HG03139 (cell line): ENCODE measurements at regions not wholly inside any gene's neighbourhood (a gene's known extent, or its start where the extent isn't known, plus 50 kb on each side); places are given as distances from the start of the nearest gene placed in this dataset.
A peak's percentile ranks its signal among the peaks of the same experiment; 100 is the strongest.

Source experiments
- ATAC-seq: cut with Tn5 transposase; IDR thresholded peaks from one replicate; pipeline ENCODE4 v1.9.1; 2021; ENCODE audit not compliant: unreplicated experiment

DNA sequence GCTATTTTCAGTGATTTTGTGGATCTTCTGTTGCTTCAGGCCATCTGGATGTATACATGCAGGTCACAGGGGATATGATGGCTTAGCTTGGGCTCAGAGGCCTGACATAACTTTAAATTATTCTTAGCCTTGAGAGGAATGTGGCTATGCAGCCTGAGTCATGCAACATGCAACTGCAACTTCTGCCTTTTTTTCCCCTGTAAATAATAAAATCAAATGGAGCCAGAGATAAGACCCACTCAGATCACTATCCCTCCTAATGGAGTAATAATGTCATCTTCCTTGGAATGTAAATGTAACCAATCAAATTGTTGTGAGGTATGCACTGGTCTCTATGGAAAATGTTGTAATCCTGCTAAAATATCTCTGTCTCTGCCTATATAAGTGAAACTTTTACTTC, 54.9 kb downstream of the MAGEB17 start:
- ATAC-seq = no peak

DNA sequence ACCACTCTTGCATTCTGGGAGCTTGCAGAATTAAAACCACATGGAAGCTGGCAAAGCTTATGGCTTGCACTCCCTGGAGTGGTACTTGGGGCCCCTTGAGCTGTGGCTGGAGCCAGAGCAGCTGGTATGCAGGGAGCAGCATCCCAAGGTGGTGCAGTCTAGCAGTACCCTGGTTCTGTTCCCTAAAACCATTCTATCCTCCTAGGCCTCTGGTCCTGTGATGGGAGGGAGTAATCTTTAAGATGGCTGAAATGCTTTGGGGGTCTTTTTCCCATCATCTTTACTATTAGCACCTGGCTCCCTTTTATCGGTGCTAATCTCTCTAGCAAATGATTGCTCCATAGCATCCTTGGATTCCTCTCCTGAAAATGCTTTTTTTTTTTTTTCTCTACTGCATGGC, 56.1 kb downstream of the MAGEB17 start:
- no peak for ATAC-seq

DNA sequence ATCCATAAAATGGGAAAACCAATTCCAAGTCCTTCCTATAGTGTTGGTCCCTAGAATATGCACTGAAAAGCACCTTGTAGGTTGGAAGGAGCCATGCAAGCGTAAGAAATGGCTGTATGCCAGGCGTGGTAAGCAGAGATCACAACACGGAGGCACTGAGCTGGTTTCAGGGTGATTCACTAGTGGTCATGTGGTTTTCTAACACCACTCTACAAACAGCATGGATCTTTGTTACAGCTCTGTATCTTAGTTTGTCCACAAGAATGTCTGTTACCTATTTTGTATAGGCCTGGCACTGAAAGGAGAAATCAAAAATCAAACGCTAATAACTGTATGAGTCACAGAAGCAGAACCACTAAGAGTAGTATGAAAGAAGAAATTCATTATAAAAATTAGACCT, 71.9 kb downstream of the MAGEB17 start:
- ATAC-seq = peak; percentile 56

DNA sequence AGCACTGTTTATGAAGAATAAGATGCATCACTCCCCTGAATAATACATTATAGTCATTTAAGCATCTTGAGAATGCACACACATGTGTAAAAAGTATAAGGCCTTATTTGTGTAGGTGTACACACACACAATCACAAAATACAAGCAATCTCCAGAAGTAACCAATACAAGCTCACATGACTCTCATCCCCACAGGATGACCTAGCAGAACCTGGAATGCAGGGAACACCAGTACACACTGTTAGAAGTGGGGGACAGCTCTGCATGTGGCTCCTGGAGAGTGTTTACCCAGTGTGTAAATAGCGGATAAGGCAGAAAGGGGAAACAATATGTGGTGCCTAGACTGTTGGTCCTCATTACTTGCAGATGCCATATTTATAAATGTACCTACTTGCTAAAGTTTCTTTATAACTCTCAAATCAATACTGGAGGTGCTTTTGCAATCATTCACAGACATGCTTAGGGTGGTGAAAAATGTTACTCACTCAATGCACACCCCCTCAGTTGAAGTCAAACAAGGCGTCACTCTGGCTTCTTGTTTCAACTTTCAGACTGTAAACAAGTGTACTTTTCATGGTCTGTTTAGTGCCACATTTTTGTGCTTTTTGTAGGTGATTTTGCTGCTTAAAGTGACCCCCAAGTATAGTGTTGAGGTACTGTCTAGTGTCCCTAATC, 73.1 kb downstream of the MAGEB17 start:
- ATAC-seq = no peak

DNA sequence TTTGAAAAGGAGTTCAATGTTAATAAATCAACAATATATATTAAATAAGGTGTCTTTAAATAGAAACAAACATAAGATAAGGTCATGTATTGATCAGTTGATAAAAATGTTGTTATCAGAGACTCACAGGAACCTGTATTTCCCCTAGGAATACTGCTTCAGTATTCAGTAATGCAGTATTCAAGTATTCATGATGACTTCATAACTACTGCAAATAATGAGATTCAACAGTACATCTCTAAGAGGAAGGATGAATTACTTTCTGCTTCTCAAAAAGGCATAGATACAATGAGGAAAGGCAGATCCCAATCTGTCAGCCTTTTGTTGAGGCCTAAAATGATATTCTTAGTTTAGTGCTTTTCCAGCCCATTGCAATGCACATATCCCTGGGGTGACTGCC, 73.7 kb downstream of the MAGEB17 start:
- ATAC-seq = no peak

DNA sequence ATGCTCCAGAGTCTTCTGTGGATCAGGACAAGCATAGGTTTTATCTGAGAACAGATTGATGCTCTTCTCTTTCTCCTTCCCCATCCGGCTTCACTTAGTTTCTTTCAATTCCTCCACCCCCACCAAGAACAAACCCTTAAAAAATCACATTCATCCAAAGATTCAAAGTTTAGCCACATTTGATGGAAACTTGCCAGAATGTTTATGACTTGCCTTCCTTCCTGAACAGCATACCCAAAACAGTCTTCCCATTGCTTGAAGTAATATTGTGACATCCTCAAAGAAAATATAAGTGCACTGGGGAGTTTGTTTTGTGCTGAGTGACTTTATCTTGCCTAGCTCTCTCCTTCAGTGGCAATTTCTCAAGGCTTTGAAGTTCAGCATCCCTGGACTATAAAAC, 83.0 kb downstream of the MAGEB17 start:
- no peak for ATAC-seq

DNA sequence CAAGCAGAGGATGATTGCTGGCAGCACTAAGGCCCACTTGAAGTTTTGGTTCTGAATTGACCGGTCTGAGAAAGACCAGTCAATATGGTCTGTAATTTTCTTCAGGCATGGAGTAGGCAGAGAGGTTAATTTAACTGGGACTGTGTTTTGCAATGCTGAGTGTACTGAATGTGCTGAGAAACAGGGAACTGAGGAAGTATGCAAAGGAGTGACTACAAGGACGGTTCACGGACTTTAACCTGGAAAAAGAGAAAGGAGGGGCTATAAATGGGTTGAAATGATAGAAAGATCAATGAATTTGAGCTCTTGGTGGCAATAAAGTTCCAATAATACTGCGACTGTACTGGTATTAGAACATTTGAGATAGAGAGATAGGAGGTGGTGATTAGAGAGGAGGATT, 84.5 kb downstream of the MAGEB17 start:
- ATAC-seq = no peak

DNA sequence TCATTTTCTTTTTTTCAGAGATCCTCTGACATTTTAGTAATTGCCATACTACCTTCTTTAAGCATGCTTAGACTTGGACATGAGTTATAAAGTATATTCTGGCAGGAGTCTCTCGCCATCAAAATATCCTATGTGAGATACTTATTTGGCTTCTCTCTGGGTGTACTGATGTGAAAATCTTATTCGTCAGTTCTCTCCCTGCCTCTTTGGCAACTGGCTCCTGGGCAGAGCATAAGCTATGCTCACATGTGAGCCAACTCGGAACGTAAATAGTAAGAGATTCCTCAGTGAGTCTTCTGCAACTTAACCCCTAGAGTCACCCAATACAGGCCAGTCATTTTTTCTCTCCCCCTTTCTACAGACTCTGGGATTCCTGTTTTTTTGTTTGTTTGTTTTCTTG, 91.6 kb downstream of the MAGEB17 start:
- no peak for ATAC-seq

DNA sequence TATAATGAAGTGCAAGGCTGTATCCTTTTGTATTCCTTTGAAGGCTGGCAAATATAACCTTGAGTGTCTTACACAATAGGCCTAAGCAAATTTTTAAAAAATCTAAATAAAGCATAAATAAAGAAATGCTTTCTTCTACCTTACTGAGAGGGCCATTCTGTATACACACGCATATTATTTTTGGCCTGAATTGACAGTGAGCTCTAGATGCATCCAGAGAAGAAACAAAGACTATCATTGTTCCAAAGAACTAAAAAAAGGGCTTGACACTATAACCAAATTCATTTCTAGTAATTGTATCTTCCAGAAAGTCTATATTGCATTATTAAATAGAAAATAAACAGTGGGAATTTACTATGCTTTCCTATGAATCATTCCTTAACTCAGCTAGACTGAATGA, 100.2 kb downstream of the MAGEB17 start:
- no peak for ATAC-seq

DNA sequence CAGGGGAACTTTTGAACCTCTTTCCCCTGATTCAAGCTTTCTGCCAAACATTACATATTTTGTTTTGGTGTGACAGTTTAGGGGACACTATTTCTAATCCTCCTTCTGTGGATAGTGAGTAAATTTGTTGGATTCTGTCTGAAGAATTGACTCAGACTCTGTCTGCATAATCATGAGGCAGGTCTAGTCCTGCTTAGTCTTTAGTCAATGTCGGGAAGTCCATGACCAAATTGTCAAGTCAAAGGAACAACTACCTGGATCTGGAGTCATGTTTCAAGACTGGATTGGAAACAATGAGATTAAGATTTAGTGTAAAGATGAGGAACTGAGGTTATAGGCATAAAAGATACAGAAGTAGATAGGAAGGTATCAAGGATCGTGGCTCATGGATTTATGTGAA, 100.9 kb downstream of the MAGEB17 start:
- no peak for ATAC-seq

DNA sequence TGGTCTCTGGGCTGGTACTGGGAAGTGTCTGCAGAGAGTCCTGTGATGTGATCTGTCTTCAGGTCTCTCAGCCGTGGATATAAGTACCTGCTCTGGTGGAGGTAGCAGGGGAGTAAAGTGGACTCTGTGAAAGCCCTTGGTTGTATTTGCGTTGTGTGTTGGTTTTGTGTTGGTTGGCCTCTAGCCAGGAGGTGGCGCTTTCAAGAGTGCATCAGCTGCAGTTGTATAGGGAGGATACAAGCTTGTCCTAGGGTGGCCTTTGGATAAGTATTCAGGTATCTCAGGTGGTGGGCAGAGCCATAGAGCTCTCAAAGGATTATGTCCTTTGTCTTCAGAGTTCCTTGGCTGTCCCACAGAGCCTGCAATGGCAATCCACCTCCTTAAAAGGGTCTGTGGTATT, 111.6 kb downstream of the MAGEB17 start:
- ATAC-seq = no peak

DNA sequence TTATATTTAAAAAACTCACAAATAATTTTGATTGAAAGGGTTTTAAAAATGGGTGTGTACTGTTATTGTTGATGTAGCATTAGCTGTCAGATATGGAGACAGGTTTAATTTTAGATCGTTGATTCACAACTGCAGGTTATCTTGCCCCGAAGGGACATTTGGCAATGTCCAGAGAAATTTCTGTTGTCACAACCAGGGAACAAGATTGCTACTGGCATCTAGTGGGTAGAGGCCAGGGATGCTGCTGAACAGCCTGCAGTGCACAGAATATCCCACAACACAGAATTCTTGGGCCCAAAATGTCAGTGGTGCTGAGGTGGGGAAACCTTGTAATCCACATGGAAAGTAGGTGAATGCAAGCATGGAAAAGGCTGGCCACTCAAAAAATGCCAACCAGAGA, 114.9 kb downstream of the MAGEB17 start:
- no peak for ATAC-seq

DNA sequence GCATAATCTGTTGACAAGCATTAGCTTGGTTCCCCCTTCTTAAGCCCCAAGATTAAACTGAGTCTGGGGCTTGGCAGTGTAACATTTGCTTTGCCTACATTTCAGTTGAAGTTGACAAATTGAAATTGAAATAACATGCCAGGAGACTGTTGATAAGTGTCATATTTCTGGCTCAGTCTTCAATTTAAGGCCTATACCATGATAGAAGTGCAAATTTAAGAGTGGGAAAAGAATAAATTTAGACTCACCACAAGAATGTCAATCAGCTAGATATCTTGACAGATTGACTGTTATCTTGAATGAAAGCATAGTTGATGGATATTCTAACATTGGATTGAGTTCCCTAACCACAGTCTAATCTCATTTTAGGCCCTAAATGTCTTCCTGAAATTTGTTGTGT, 117.6 kb downstream of the MAGEB17 start:
- ATAC-seq = no peak

DNA sequence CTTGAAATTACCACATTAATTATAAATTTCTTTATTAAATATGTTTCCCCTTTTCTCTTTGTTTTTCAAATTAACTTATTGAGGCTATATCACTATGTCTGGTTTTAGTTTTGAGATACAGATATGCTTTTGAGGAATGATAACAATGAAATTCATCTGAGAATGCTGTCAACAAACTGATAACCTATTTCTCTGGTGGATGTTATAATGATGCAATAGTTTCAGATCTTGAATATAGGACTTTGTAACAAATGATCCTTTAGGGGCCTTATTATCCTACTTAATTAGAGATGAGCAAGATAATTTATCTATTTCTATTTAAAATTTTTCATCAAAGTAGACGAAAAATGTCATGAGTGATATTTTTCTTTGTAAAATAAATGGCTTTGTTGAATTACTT, 123.7 kb downstream of the MAGEB17 start:
- ATAC-seq = no peak

DNA sequence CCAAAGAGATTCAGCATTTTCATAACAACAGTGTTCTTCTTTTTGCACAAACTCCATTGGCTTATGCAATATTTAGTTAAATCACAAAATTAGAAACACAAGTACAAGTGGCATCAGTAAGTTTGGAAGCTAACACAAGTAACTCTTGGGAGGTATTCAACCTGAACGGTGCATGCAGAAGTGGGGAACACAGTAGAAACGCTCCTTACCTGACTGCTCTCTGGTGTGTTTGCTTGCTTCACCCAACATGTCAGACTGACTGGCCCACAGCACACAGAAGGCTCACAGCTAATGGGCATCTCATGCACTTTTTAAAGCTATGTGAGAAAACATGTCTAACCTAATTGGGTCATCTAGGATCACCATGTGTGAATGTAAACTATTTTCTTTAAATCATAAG, 133.6 kb downstream of the MAGEB17 start:
- no peak for ATAC-seq

DNA sequence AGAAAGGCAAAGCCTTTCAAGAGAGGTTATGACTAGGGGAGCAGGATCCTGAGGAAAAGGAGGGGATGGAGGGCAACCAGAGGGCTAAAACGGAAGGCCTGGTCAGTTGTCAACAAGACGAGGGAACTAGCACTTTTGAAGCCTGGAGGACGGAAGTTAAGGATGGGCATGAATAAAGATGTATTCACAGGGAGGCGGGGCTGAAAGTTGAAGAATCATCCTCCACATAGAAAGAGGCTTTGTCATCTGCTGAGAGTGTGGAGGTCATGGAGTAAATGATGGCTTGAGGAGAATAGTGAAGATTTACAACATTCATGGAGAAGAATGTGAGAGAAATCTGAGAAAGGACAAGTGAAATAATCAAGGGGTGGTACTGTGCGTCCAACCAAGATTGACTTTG, 137.5 kb downstream of the MAGEB17 start:
- ATAC-seq = no peak

DNA sequence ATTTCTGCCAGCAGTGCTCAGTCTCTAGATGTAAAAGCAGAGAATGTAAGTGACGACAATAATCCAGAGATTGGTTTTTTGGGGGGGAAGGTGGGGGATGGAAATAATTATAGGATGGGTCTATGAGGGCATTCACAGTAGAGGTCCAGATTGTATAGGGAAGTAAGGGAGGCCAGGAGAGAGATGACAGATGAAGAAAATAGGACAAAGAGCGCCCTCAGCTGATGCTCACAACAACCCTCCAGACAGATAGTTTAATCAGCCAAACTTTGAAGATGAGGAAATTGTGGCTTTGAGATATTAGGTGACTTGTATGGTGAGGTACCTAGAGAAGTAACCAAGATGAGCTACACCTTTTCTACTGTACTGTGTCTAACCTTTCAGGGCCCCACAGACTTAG, 137.9 kb downstream of the MAGEB17 start:
- no peak for ATAC-seq

DNA sequence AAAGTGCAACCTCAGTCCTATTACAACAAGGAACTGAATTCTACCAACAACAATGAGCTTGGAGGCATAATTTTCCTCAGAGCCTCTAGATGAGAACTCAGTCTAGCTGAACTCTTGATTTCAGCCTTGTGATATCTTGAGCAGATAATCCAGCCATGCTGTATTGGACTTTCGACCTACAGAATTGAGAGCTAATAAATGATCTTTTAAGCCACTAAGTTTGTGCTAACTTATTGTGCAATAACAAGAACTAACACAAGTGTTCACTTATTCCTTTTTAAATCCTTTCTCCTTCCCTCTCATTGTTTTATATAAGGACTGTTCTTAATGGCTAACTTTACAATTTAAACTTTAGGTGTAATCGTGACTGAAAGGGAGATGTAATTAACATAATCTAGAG, 140.7 kb downstream of the MAGEB17 start:
- no peak for ATAC-seq

DNA sequence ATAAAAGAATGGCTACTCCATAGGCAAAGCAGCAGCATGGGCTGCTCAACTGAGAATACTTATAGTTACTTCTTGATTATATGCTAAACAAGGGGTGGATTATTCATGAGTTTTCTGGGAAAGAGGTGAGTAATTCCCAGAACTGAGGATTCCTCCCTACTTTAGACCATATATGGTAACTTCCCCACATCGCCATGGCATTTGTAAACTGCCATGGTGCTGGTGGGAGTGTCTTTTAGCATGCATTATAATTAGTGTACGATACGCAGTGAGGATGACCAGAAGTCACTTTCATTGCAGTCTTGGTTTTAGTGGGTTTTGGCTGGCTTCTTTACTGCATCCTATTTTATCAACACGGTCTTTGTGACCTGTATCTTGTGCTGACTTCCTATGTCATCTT, 141.5 kb downstream of the MAGEB17 start:
- no peak for ATAC-seq

DNA sequence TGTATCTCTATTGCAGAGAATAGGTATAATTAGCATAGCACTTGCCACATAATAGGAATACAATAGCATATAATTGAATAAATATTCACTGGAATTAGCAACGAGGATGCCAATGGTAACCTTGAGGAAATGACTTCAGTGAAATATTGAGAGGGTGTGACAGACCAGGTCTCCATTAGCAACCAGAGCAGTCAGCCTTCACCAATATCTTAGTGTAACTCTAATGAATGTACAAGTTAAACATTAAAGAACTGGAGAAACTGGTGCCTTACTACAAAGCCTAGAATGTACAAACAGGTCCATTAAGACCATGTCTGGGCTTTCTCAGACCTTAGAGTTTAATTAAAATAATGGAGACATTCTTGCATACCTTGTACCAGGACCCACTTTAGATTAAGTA, 143.0 kb downstream of the MAGEB17 start:
- no peak for ATAC-seq

DNA sequence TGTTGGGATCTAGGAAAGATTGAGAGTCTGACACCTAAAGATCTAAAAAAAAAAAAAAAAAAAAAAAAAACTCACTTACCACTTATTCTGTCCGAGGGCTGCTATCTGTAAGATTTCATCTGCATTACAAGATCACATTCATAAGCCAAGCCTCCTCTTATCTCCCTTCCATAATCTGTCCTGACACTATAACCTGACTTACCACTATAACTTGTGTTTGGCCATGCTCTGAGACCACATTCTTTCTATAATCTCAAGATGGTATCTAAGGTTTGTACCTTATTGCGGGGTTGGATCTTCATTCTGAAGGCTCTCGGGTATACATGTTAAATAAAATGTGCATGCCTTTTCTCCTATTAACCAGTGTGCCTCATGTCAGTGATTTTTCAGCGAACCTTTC, 144.4 kb downstream of the MAGEB17 start:
- no peak for ATAC-seq

DNA sequence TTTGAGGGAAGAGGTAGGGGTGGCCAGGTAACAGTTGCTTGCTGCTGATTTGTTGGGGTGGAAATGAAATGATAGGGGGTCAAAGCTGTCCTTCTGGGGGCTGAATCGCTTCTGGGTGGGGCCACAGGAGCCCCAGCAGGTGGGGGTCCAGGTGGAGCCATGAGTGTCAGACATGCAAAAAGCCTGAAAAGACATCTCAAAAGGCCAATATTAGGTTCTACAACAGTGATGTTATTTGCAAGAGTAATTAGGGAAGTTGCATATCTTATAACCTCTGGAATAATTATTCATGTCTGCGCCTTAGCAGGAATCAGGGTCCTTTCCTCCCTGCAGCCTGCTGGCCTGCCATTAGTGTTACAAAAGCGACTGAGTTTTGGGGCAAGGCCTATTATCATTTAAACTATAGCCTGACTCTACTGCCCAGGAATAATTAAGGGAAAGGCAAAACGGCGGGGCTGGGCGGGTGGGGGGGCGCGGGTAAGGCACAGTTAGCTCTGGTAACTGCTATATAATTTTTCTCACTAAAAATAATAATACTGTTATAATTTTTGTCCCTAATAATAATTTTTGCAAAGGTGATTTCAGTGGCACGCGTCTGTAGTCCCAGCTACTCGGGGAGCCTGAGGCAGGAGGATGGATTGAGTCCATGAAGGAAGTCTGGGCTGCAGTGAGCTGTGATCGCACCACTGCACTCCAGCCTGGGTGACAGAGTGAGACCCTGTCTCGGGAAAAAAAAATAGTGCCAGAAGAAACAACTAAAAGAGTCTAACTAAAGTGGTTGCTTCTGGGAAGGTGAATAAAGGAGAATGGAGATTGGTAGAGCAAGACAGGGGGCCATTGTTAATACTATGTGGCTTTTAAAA, 145.7 kb downstream of the MAGEB17 start:
- ATAC-seq = no peak

DNA sequence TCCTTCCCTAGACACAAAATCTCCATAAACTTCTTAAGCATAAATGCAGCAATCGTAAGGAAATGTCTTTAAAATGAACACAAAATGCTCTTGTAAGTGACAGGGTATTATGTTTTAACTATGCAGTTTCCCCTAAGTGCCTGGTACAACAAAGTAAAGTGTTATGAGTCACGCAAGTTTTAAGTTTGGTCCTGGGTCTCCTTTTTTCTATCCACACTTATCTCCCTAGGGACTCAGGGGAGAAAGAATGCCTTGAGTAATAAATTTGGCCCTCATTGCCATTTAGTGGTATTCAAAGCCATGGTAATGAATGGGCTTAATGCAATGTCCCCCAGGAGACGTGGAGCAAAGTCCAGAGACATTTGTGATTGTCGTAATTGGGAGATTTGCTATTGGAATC, 149.1 kb downstream of the MAGEB17 start:
- no peak for ATAC-seq
